B cell (primary cell): ENCODE measurements at regions not wholly inside any gene's neighbourhood (a gene's known extent, or its start where the extent isn't known, plus 50 kb on each side); places are given as distances from the start of the nearest gene placed in this dataset.

Experiments
- ATAC-seq: fragments of 200-7000 bp; cut with Tn5 transposase; one replicate; pipeline ENCODE4 v1.10.0; 2021; ENCODE audit warnings: low read depth, mild to moderate bottlenecking, moderate number of reproducible peaks, moderate library complexity
- CTCF ChIA-PET: fragments of 350-600 bp; sonication (Branson Sonifier 250); formaldehyde crosslinking; loops from one replicate; lab custom pipeline; 2021; ENCODE audit warnings: antibody characterized with exemption, inconsistent platforms; lab: Charles Lee
- POLR2A ChIA-PET: fragments of 350-600 bp; sonication (Branson Sonifier 250); formaldehyde crosslinking; loops from one replicate; lab custom pipeline; 2021; ENCODE audit warnings: antibody characterized with exemption; lab: Charles Lee
- DNase-seq: peaks from one replicate; pipeline ENCODE4 v3.0.0; 2013
- H2AFZ ChIP-seq: 2 replicates; pipeline ENCODE4 v1.6.1; 2012; ENCODE audit warnings: mild to moderate bottlenecking, low read depth, low read length; ENCODE audit not compliant: insufficient read depth, poor library complexity, severe bottlenecking
- H3K27ac ChIP-seq, 2 donors: 1 replicate in 1 of 2; 2 replicates in 1 of 2; pipeline ENCODE4 v1.5.1; 2012 to 2013; ENCODE audit warnings: low read length in 2 of 2, mild to moderate bottlenecking in 2 of 2, moderate library complexity in 1 of 2
- H3K27me3 ChIP-seq, 4 experiments: fragments of 200-600 bp in 1 of 4; sonication (generic) in 1 of 4; replicated peaks in 1 of 4; 1 replicate in 2 of 4; 2 replicates in 2 of 4; pipeline versions ENCODE4 v1.6.1 to v1.7.0; 2013 to 2016; ENCODE audit warnings: low read length in 3 of 4, mild to moderate bottlenecking in 2 of 4, mixed read lengths in 1 of 4, moderate library complexity in 1 of 4; ENCODE audit not compliant: insufficient read depth in 4 of 4, control insufficient read depth in 3 of 4; ENCODE audit errors: control extremely low read depth in 1 of 4
- H3K36me3 ChIP-seq, 2 experiments: replicated peaks in 1 of 2; 1 replicate in 1 of 2; 2 replicates in 1 of 2; pipeline versions ENCODE4 v1.6.1 to v1.7.1; 2013; ENCODE audit warnings: low read length in 1 of 2; ENCODE audit not compliant: insufficient read depth in 2 of 2, control insufficient read depth in 1 of 2; ENCODE audit errors: control extremely low read depth in 1 of 2, extremely low read depth in 1 of 2
- H3K4me1 ChIP-seq, 2 donors: fragments of 200-600 bp in 1 of 2; sonication (generic) in 1 of 2; 1 replicate in 1 of 2; 2 replicates in 1 of 2; pipeline versions ENCODE4 v1.5.1 to v1.6.1; 2013 to 2017; ENCODE audit warnings: low read length in 2 of 2; ENCODE audit not compliant: control insufficient read depth in 2 of 2, insufficient read depth in 2 of 2
- H3K4me2 ChIP-seq: replicated peaks from 2 replicates; pipeline ENCODE3; 2012; ENCODE audit warnings: mild to moderate bottlenecking, low read depth, low read length; ENCODE audit not compliant: poor library complexity, severe bottlenecking
- H3K4me3 ChIP-seq, 5 experiments: fragments of 200-600 bp in 1 of 5; sonication (generic) in 1 of 5; 1 replicate in 3 of 5; 2 replicates in 2 of 5; pipeline versions ENCODE4 v1.5.1 to v1.7.0; 2011 to 2016; ENCODE audit warnings: low read length in 4 of 5, mild to moderate bottlenecking in 4 of 5, low read depth in 2 of 5, control low read depth in 1 of 5, moderate library complexity in 1 of 5; ENCODE audit not compliant: insufficient read depth in 1 of 5; ENCODE audit errors: control extremely low read depth in 1 of 5, extremely low read depth in 1 of 5
- H3K79me2 ChIP-seq: fragments of 200-600 bp; sonication (generic); one replicate; pipeline ENCODE4 v1.6.0; 2016; ENCODE audit warnings: low read length; ENCODE audit not compliant: control insufficient read depth, insufficient read depth
- H3K9ac ChIP-seq: fragments of 200-600 bp; sonication (generic); 2 replicates; pipeline ENCODE4 v1.6.1; 2017; ENCODE audit warnings: mild to moderate bottlenecking, low read length, moderate library complexity
- H3K9me3 ChIP-seq, 3 donors: one replicate each; pipeline versions ENCODE4 v1.6.1 to v1.7.1; 2013; ENCODE audit warnings: low read length in 2 of 3; ENCODE audit not compliant: control insufficient read depth in 2 of 3, insufficient read depth in 1 of 3; ENCODE audit errors: control extremely low read depth in 1 of 3
- H4K20me1 ChIP-seq: 2 replicates; pipeline ENCODE4 v1.6.0; 2012; ENCODE audit warnings: mild to moderate bottlenecking, low read length; ENCODE audit not compliant: insufficient read depth, control insufficient read depth, poor library complexity, severe bottlenecking
- H3K27ac Mint-ChIP-seq: one replicate; pipeline ENCODE4 v1.8.0; 2021; ENCODE audit warnings: mixed read lengths
- H3K27me3 Mint-ChIP-seq: one replicate; pipeline ENCODE4 v1.8.0; 2021; ENCODE audit warnings: mixed read lengths
- H3K4me1 Mint-ChIP-seq: one replicate; pipeline ENCODE4 v1.8.0; 2021; ENCODE audit warnings: mixed read lengths
- H3K4me3 Mint-ChIP-seq: one replicate; pipeline ENCODE4 v1.8.0; 2021; ENCODE audit warnings: mixed read lengths
- H3K9me3 Mint-ChIP-seq: one replicate; pipeline ENCODE4 v1.8.0; 2022; ENCODE audit warnings: mixed read lengths; ENCODE audit not compliant: insufficient read depth
- EZH2 ChIP-seq: IDR thresholded peaks from 2 replicates; pipeline ENCODE4 v1.6.1; 2012; ENCODE audit warnings: borderline replicate concordance, low read depth, mild to moderate bottlenecking, moderate library complexity, low read length; ENCODE audit not compliant: insufficient read depth, poor library complexity, severe bottlenecking
- WGBS: methylation state at CpG from one replicate; pipeline ENCODE4 v1.1.5; 2013; ENCODE audit warnings: missing lambda C conversion rate; ENCODE audit not compliant: insufficient coverage; 5-methylcytosine and 5-hydroxymethylcytosine counted together
- intact Hi-C: fragments of 100-400 bp; cut with micrococcal nuclease; formaldehyde crosslinking; loops from one replicate; pipeline ENCODE4 v1.10.0; 2022
- TF ChIP-seq, protein P1 (sequence below): fragments of 200-600 bp; IDR thresholded peaks from one replicate; pipeline ENCODE4 v1.8.0; 2022; ENCODE audit warnings: antibody characterized with exemption, mild to moderate bottlenecking

DNA sequence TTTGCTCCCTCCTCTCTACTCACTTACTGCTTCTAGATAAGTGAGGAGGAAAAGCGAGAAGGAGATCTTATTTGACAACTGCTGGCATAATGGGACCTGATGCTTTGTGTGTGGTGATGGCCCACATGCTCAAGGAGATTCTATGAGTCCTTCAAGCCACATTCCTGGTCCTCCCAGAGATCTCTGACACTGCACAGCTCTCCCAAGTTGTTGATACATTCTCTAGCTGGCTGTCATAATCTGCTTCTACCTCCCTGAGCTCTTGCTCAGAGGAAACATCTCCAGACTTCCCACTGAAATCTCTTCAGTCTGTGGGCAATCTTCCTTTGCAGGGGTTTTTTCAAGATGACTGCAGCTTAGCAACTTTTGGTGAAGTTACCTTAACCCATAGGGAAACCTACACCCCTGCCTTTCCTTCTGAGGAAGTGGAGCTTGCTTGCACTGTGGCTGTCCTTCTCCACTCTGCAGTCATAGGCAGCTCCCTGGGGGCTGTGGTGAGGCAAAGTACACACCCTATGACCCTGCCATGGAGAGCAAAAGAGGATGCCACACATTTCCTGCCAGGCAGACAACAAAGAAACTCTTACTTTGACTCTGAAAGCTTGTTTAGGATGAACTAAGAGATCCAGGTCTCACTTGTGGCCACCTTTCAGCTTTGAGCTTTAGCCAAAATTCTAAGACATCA lies 163.8 kb downstream of the TMEM38B start:
- H3K9ac ChIP-seq: no peak overlapping the region
- Mint-ChIP-seq H3K4me3 (peak overlapping the region; percentile 13), H3K27me3 (no peaks in the 10 kb centered on the region), H3K27ac (no peak overlapping the region), H3K4me1 (peaks cover 22% of the 10 kb centered on the region), H3K9me3 (peaks cover 3% of the 10 kb centered on the region)
- POLR2A ChIA-PET: no interaction called here
- H4K20me1 ChIP-seq: no peaks in the 10 kb centered on the region
- H3K27ac ChIP-seq: no peak overlapping the region
- peaks cover 14 to 15% of the 10 kb centered on the region in 2 donors for H3K4me1 ChIP-seq
- H3K4me2 ChIP-seq: peak overlapping the region; percentile 5
- CTCF ChIA-PET: interaction anchor here (1.9 kb wide), 1 partner anchor 16 kb away, joined by 6 read pairs; no protein-coding TSS in a partner anchor
- no peak overlapping the region for H3K4me3 ChIP-seq
- no peak overlapping the region for H2AFZ ChIP-seq
- H3K27me3 ChIP-seq: no peaks in the 10 kb centered on the region
- no peaks in the 10 kb centered on the region for H3K79me2 ChIP-seq
- WGBS: no CpG with 5 or more reads among the region's 1 CpG
- H3K9me3 ChIP-seq: no peaks in the 10 kb centered on the region
- no peaks in the 10 kb centered on the region for H3K36me3 ChIP-seq
- intact Hi-C loops: no loop called here
- TF ChIP-seq EZH2: no peak
- TF ChIP-seq, protein P1, sequence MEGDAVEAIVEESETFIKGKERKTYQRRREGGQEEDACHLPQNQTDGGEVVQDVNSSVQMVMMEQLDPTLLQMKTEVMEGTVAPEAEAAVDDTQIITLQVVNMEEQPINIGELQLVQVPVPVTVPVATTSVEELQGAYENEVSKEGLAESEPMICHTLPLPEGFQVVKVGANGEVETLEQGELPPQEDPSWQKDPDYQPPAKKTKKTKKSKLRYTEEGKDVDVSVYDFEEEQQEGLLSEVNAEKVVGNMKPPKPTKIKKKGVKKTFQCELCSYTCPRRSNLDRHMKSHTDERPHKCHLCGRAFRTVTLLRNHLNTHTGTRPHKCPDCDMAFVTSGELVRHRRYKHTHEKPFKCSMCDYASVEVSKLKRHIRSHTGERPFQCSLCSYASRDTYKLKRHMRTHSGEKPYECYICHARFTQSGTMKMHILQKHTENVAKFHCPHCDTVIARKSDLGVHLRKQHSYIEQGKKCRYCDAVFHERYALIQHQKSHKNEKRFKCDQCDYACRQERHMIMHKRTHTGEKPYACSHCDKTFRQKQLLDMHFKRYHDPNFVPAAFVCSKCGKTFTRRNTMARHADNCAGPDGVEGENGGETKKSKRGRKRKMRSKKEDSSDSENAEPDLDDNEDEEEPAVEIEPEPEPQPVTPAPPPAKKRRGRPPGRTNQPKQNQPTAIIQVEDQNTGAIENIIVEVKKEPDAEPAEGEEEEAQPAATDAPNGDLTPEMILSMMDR: no peak
- DNase-seq (no peak), ATAC-seq (no peak)

DNA sequence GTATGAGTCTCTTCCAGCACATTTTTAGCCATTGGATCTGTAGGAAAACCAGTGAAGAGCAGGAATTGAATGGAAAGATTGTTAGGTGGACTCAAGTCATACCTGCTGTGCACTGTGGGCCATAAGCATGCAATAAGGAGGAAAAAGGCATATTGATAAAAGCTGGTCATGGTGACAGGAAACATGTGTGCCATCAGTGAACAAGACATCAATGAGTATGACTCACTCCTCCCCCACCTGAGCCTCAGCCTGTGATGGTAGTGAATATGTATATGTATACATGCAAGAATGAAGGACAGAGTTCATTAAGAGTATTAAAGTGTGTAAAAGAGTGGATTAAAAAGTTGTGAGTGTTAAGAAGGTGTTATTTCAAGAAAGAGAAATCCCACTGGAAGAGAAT lies 164.5 kb downstream of the TMEM38B start:
- no peak for DNase-seq
- no peaks in the 10 kb centered on the region for H3K27me3 Mint-ChIP-seq
- intact Hi-C loops: no loop called here

More for the DNA sequence above, 164.5 kb downstream of the TMEM38B start:
- Mint-ChIP-seq H3K27ac (no peak overlapping the region), H3K9me3 (peaks cover 3% of the 10 kb centered on the region), H3K4me1 (peaks cover 22% of the 10 kb centered on the region), H3K4me3 (peak overlapping the region; percentile 13)
- Histone ChIP-seq H3K4me1 (peaks cover 14 to 15% of the 10 kb centered on the region in 2 donors), H3K4me2 (peak overlapping the region; percentile 35), H3K4me3 (no peak overlapping the region), H3K9me3 (no peaks in the 10 kb centered on the region), H3K9ac (no peak overlapping the region), H3K27ac (no peak overlapping the region), H3K27me3 (no peaks in the 10 kb centered on the region), H4K20me1 (no peaks in the 10 kb centered on the region), H3K36me3 (no peaks in the 10 kb centered on the region), H2AFZ (no peak overlapping the region), H3K79me2 (no peaks in the 10 kb centered on the region)
- TF ChIP-seq EZH2: no peak
- TF ChIP-seq, protein P1: no peak
- CTCF ChIA-PET: interaction anchor here (1.9 kb wide), 1 partner anchor 17 kb away, joined by 6 read pairs; no protein-coding TSS in a partner anchor
- no peak for ATAC-seq
- POLR2A ChIA-PET: no interaction called here
